SU-DHL-6 (cell line): ENCODE measurements at regions not wholly inside any gene's neighbourhood (a gene's known extent, or its start where the extent isn't known, plus 50 kb on each side); places are given as distances from the start of the nearest gene placed in this dataset.

Experiments used
- EZH2phosphoT487 ChIP-seq: fragments of 200-600 bp; sonication (generic), shearing (Covaris generic); conservative IDR thresholded peaks from 2 replicates; pipeline ENCODE4 v1.6.1; 2018; ENCODE audit warnings: mild to moderate bottlenecking, antibody characterized with exemption, low read length, moderate library complexity, mixed read lengths
- TF ChIP-seq, protein P1 (sequence below): fragments of 200-600 bp; sonication (generic); IDR thresholded peaks from one replicate; pipeline ENCODE4 v1.5.1; 2017; ENCODE audit warnings: antibody characterized with exemption, mild to moderate bottlenecking, low read length, moderate library complexity; ENCODE audit not compliant: insufficient read depth, poor library complexity, severe bottlenecking

DNA sequence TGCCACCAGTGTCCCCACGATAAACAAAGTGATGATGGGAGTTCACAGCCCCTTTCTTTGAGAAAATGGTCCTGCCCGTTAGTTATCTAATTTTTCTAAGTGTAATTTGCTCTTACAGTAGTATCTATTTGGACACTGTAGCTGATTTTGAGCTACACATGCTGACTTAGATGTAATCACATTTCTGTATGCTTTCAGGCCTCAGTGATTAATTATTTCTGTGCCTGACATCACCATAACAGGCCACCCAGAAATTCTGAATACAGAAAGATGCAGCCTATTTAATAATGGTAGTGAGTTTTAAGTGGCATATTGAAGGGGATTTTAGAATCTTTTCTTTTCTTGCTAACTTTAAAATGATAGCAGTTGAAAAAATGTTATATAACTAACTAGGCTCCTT, 147.6 kb upstream of the ANXA10 start:
- TF ChIP-seq, protein P1, sequence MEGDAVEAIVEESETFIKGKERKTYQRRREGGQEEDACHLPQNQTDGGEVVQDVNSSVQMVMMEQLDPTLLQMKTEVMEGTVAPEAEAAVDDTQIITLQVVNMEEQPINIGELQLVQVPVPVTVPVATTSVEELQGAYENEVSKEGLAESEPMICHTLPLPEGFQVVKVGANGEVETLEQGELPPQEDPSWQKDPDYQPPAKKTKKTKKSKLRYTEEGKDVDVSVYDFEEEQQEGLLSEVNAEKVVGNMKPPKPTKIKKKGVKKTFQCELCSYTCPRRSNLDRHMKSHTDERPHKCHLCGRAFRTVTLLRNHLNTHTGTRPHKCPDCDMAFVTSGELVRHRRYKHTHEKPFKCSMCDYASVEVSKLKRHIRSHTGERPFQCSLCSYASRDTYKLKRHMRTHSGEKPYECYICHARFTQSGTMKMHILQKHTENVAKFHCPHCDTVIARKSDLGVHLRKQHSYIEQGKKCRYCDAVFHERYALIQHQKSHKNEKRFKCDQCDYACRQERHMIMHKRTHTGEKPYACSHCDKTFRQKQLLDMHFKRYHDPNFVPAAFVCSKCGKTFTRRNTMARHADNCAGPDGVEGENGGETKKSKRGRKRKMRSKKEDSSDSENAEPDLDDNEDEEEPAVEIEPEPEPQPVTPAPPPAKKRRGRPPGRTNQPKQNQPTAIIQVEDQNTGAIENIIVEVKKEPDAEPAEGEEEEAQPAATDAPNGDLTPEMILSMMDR: no peak
- no peak for TF ChIP-seq EZH2phosphoT487
